A549 (cell line): ENCODE measurements at regions not wholly inside any gene's neighbourhood (a gene's known extent, or its start where the extent isn't known, plus 50 kb on each side); places are given as distances from the start of the nearest gene placed in this dataset.

ENCODE experiments used
- ESRRA ChIP-seq: fragments of 150-350 bp; IDR thresholded peaks from 2 replicates; pipeline ENCODE4 v1.6.1; 2014; ENCODE audit warnings: mild to moderate bottlenecking, low read length, borderline replicate concordance
- FOSL2 ChIP-seq, 2 experiments: fragments of 450-650 bp in 1 of 2; fragments of >200 bp in 1 of 2; sonication (Bioruptor Twin) in 1 of 2; formaldehyde crosslinking; IDR thresholded peaks; 2 replicates each; pipeline versions ENCODE4 v1.5.0 to v1.6.1; 2016 to 2020; ENCODE audit warnings: mild to moderate bottlenecking in 1 of 2, moderate library complexity in 1 of 2
- JUN ChIP-seq, 2 experiments: fragments of >200 bp; sonication (Bioruptor Twin); formaldehyde crosslinking; IDR thresholded peaks; 2 replicates in 1 of 2; 3 replicates in 1 of 2; pipeline ENCODE4 v1.6.1; 2016 to 2017
- MAZ ChIP-seq: fragments of 150-350 bp; IDR thresholded peaks from 2 replicates; pipeline ENCODE4 v1.6.1; 2014; ENCODE audit warnings: antibody characterized with exemption, low read depth, low read length, borderline replicate concordance
- RFX5 ChIP-seq: fragments of 450-650 bp; IDR thresholded peaks from 2 replicates; pipeline ENCODE4 v1.7.1; 2014; ENCODE audit warnings: antibody characterized with exemption, mild to moderate bottlenecking, moderate library complexity
- TF ChIP-seq, protein P1 (sequence below): fragments of 200-600 bp; sonication (generic); IDR thresholded peaks from 2 replicates; pipeline ENCODE4 v1.6.1; 2016; ENCODE audit warnings: antibody characterized with exemption, mild to moderate bottlenecking, moderate library complexity
- TF ChIP-seq, protein P2 (sequence below): fragments of >200 bp; sonication (Bioruptor Twin); formaldehyde crosslinking; IDR thresholded peaks from 3 replicates; pipeline ENCODE4 v1.5.1; 2016

DNA sequence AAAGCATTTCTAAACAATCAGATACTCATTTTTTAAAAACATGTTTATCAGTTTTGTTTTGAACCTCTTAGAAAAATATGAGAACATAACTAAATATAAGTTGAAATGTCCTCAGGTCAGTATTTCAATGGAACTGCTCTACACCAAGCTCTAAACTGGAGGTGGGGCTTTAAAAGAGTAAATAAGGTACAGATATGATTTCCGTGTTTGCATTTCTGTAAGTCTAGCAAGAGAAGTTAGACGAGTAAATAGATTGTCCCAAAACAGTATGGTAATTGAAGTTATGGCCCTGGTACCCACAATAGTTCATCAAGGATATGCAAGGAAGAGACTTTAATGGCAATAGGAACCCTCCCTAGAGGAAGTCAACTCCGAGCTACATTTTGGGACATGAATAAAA, 115.1 kb upstream of the AKR1E2 start:
- TF ChIP-seq, protein P1, sequence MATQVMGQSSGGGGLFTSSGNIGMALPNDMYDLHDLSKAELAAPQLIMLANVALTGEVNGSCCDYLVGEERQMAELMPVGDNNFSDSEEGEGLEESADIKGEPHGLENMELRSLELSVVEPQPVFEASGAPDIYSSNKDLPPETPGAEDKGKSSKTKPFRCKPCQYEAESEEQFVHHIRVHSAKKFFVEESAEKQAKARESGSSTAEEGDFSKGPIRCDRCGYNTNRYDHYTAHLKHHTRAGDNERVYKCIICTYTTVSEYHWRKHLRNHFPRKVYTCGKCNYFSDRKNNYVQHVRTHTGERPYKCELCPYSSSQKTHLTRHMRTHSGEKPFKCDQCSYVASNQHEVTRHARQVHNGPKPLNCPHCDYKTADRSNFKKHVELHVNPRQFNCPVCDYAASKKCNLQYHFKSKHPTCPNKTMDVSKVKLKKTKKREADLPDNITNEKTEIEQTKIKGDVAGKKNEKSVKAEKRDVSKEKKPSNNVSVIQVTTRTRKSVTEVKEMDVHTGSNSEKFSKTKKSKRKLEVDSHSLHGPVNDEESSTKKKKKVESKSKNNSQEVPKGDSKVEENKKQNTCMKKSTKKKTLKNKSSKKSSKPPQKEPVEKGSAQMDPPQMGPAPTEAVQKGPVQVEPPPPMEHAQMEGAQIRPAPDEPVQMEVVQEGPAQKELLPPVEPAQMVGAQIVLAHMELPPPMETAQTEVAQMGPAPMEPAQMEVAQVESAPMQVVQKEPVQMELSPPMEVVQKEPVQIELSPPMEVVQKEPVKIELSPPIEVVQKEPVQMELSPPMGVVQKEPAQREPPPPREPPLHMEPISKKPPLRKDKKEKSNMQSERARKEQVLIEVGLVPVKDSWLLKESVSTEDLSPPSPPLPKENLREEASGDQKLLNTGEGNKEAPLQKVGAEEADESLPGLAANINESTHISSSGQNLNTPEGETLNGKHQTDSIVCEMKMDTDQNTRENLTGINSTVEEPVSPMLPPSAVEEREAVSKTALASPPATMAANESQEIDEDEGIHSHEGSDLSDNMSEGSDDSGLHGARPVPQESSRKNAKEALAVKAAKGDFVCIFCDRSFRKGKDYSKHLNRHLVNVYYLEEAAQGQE: no peak
- TF ChIP-seq MAZ: no peak
- TF ChIP-seq ESRRA: no peak
- TF ChIP-seq, protein P2, sequence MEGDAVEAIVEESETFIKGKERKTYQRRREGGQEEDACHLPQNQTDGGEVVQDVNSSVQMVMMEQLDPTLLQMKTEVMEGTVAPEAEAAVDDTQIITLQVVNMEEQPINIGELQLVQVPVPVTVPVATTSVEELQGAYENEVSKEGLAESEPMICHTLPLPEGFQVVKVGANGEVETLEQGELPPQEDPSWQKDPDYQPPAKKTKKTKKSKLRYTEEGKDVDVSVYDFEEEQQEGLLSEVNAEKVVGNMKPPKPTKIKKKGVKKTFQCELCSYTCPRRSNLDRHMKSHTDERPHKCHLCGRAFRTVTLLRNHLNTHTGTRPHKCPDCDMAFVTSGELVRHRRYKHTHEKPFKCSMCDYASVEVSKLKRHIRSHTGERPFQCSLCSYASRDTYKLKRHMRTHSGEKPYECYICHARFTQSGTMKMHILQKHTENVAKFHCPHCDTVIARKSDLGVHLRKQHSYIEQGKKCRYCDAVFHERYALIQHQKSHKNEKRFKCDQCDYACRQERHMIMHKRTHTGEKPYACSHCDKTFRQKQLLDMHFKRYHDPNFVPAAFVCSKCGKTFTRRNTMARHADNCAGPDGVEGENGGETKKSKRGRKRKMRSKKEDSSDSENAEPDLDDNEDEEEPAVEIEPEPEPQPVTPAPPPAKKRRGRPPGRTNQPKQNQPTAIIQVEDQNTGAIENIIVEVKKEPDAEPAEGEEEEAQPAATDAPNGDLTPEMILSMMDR: no peak
- TF ChIP-seq FOSL2 (IDR thresholded peaks at IDR 0.05): no peak
- TF ChIP-seq FOSL2 (CRISPR knock-in tag; IDR thresholded peaks at IDR 0.05): no peak
- TF ChIP-seq RFX5: no peak
- TF ChIP-seq JUN (IDR thresholded peaks at IDR 0.05): no peak
